ENCODE measurements at regions not wholly inside any gene's neighbourhood (a gene's known extent, or its start where the extent isn't known, plus 50 kb on each side); places are given as distances from the start of the nearest gene placed in this dataset. TPM values are rescaled to one million over a fixed set of nuclear protein-coding genes. Genes with fewer than 3 reads are reported as not detected.
"Not testable (repeated sequence)": the region's sequence is repeated elsewhere in the genome, so short reads cannot be mapped to it uniquely, and the experiment has no call there.

GRCh38 chr2:5618271-5618670 is 73.9 kb upstream of the SOX11 start:
- DNase-seq: no peak
- Histone ChIP-seq H3K9ac (no peak overlapping the region), H3K27ac (no peak overlapping the region), H3F3A (ENCODE audit: insufficient read depth) (no peaks in the 10 kb centered on the region), H3K4me1 (ENCODE audit: insufficient read depth) (no peaks in the 10 kb centered on the region), H4K20me1 (ENCODE audit: insufficient read depth) (no peaks in the 10 kb centered on the region), H3K27me3 (replicated peaks; ENCODE audit: insufficient read depth) (no peaks in the 10 kb centered on the region), H3K79me2 (ENCODE audit: insufficient read depth) (no peaks in the 10 kb centered on the region), H3K36me3 (ENCODE audit: low read depth) (no peaks in the 10 kb centered on the region), H3K9me3 (ENCODE audit: low read depth) (no peaks in the 10 kb centered on the region), H3K4me3 (no peak overlapping the region), H3K9me2 (ENCODE audit: insufficient read depth) (peaks cover 3% of the 10 kb centered on the region; the same call in 1 of the 2 replicates), H2AFZ (no peak overlapping the region), H3K4me2 (ENCODE audit: unreplicated experiment) (no peak overlapping the region)
- 15 to 26% methylated on average over 4 of the region's 4 CpGs for WGBS, 2 experiments (ENCODE audit: low coverage in 1 of 2, low lambda C conversion rate in 2 of 2, missing lambda C conversion rate in 2 of 2)
- TF ChIP-seq EZH2 (IDR thresholded peaks at IDR 0.05; ENCODE audit: insufficient read depth, poor library complexity, severe bottlenecking) (no peak), EZH2phosphoT487 (IDR thresholded peaks at IDR 0.05; ENCODE audit: insufficient read depth, low read depth) (no peak)
- in situ Hi-C loops (cut with MboI): no loop called here

GRCh38 chr2:5625556-5626065 is 66.6 kb upstream of the SOX11 start:
- H3K9me3 ChIP-seq (ENCODE audit: low read depth); H3K79me2 ChIP-seq (ENCODE audit: insufficient read depth); H3K4me1 ChIP-seq (ENCODE audit: insufficient read depth); H3K4me3 ChIP-seq; H3K9me2 ChIP-seq (ENCODE audit: insufficient read depth); DNase-seq; H3K9ac ChIP-seq; H2AFZ ChIP-seq; H3K4me2 ChIP-seq (ENCODE audit: unreplicated experiment); in situ Hi-C loops (cut with MboI); H3K27me3 ChIP-seq (replicated peaks; ENCODE audit: insufficient read depth); H4K20me1 ChIP-seq (ENCODE audit: insufficient read depth); H3K36me3 ChIP-seq (ENCODE audit: low read depth); H3F3A ChIP-seq (ENCODE audit: insufficient read depth); H3K27ac ChIP-seq: not testable (repeated sequence)
- WGBS, 2 experiments (ENCODE audit: low coverage in 1 of 2, low lambda C conversion rate in 2 of 2, missing lambda C conversion rate in 2 of 2): 19 to 23% methylated on average over 5 of the region's 5 CpGs

GRCh38 chr2:5628484-5628883 is 63.7 kb upstream of the SOX11 start:
- H3K9me2 ChIP-seq (ENCODE audit: insufficient read depth); H3K9me3 ChIP-seq (ENCODE audit: low read depth); H3K36me3 ChIP-seq (ENCODE audit: low read depth); H3K4me1 ChIP-seq (ENCODE audit: insufficient read depth); H2AFZ ChIP-seq; H4K20me1 ChIP-seq (ENCODE audit: insufficient read depth); H3K79me2 ChIP-seq (ENCODE audit: insufficient read depth); DNase-seq; H3K4me3 ChIP-seq; H3K9ac ChIP-seq; H3K27me3 ChIP-seq (replicated peaks; ENCODE audit: insufficient read depth); in situ Hi-C loops (cut with MboI); H3F3A ChIP-seq (ENCODE audit: insufficient read depth); H3K4me2 ChIP-seq (ENCODE audit: unreplicated experiment); H3K27ac ChIP-seq: not testable (repeated sequence)
- 8 to 30% methylated on average over 3 of the region's 6 CpGs for WGBS, 2 experiments (ENCODE audit: low coverage in 1 of 2, low lambda C conversion rate in 2 of 2, missing lambda C conversion rate in 2 of 2)

- H3K4me2 ChIP-seq (ENCODE audit: unreplicated experiment); H3K4me1 ChIP-seq (ENCODE audit: insufficient read depth); H3F3A ChIP-seq (ENCODE audit: insufficient read depth); H3K9me2 ChIP-seq (ENCODE audit: insufficient read depth); H3K9ac ChIP-seq; H3K4me3 ChIP-seq; in situ Hi-C loops (cut with MboI); DNase-seq; H3K27ac ChIP-seq; H3K36me3 ChIP-seq (ENCODE audit: low read depth); H2AFZ ChIP-seq; H3K27me3 ChIP-seq (replicated peaks; ENCODE audit: insufficient read depth); H4K20me1 ChIP-seq (ENCODE audit: insufficient read depth); H3K79me2 ChIP-seq (ENCODE audit: insufficient read depth); H3K9me3 ChIP-seq (ENCODE audit: low read depth): not testable (repeated sequence)
- 29 to 33% methylated on average over 11 of the region's 11 CpGs for WGBS, 2 experiments (ENCODE audit: low coverage in 1 of 2, low lambda C conversion rate in 2 of 2, missing lambda C conversion rate in 2 of 2)
Measured at GRCh38 chr2:5629510-5629909, 62.7 kb upstream of the SOX11 start.

- H3K27me3 ChIP-seq (replicated peaks; ENCODE audit: insufficient read depth); H3K79me2 ChIP-seq (ENCODE audit: insufficient read depth); DNase-seq; H2AFZ ChIP-seq; H4K20me1 ChIP-seq (ENCODE audit: insufficient read depth); in situ Hi-C loops (cut with MboI); H3K36me3 ChIP-seq (ENCODE audit: low read depth); H3K9me3 ChIP-seq (ENCODE audit: low read depth); H3K4me2 ChIP-seq (ENCODE audit: unreplicated experiment); H3K27ac ChIP-seq; H3K9ac ChIP-seq; H3K4me1 ChIP-seq (ENCODE audit: insufficient read depth); H3K4me3 ChIP-seq; H3F3A ChIP-seq (ENCODE audit: insufficient read depth); H3K9me2 ChIP-seq (ENCODE audit: insufficient read depth): not testable (repeated sequence)
- 28 to 42% methylated on average over 2 of the region's 2 CpGs for WGBS, 2 experiments (ENCODE audit: low coverage in 1 of 2, low lambda C conversion rate in 2 of 2, missing lambda C conversion rate in 2 of 2)
Measured at GRCh38 chr2:5637051-5637450, 55.1 kb upstream of the SOX11 start.

Small RNA genes in the stretch of these regions (small RNA-seq; reads per million reads assigned to genes)
- not detected for gene RF00322 (ENCODE audit: low read depth, low replicate concordance)
- gene RNU6-649P (ENCODE audit: low read depth, low replicate concordance): not detected

Data from GM23248 (cell line).